GM19035 (cell line): ENCODE measurements at regions not wholly inside any gene's neighbourhood (a gene's known extent, or its start where the extent isn't known, plus 50 kb on each side); places are given as distances from the start of the nearest gene placed in this dataset.
"Not testable (repeated sequence)": the region's sequence is repeated elsewhere in the genome, so short reads cannot be mapped to it uniquely, and the experiment has no call there.

Source experiments
- ATAC-seq: cut with Tn5 transposase; IDR thresholded peaks from one replicate; pipeline ENCODE4 v1.9.1; 2021; ENCODE audit not compliant: unreplicated experiment

DNA sequence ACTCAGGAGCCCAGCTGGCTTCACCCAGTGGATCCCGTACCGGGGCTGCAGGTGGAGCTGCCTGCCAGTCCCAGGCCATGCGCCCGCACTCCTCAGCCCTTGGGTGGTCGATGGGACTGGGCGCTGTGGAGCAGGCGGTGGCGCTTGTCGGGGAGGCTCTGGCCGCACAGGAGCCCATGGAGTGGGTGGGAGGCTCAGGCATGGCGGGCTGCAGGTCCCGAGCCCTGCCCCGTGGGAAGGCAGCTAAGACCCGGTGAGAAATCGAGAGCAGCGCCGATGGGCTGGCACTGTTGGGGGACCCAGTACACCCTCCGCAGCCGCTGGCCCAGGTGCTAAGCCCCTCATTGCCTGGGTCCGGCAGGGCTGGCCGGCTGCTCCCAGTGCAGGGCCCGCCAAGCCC, 1205.6 kb downstream of the DIAPH3 start:
- ATAC-seq: not testable (repeated sequence)

DNA sequence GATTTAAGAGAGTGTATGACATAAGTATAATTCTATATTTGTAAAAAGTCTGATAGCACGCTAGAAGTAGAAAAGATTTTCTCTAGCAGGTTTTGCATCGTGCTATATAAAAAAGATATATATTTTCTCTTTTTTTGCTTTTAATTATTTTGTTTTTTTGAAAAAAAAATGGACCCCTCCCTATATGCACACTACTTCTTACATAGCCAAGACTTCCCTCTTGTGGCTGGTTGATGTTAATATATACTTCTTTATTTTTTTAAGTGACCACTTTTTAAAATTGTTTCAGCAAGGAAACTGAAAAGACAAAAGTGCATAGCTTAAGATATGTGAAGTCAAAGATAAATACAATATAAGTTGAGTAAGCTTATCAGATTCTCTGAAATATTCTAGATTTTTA, 1202.8 kb downstream of the DIAPH3 start:
- no peak for ATAC-seq

DNA sequence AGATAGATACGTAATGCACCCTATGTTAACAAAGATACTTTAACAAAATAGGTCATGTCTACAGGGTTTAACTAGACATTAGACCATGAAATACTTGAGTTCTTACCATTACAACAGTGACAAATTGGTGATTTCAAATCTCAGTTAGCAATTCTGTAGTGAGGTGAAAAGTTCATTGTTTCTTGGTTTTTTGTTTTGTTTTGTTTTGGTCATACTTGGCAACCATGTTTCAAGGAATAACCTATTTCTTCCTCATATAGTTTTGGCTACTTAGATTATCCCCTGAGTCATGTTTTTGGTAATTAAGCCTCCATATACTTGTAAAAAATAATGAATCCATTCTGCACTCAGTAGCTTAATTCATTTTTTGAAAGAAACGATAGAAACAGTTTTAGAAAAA, 1200.4 kb downstream of the DIAPH3 start:
- no peak for ATAC-seq

DNA sequence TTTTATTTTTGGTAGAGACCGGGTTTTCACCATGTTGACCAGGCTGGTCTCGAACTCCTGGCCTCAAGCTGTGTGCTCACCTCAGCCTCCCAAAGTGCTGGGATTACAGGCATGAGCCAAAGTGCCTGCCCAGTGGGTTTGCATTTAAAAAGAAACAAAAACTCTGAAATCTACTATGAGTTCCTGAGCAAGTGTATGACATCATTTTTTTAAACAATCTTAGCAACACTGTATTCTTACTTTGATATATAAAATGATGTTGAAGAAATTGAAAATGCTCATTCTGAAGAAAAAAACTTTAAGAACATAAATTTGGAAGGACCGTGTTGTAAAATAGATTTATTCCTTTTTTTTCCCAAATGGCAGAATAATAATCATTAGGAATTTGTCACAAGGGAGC, 1199.7 kb downstream of the DIAPH3 start:
- no peak for ATAC-seq

DNA sequence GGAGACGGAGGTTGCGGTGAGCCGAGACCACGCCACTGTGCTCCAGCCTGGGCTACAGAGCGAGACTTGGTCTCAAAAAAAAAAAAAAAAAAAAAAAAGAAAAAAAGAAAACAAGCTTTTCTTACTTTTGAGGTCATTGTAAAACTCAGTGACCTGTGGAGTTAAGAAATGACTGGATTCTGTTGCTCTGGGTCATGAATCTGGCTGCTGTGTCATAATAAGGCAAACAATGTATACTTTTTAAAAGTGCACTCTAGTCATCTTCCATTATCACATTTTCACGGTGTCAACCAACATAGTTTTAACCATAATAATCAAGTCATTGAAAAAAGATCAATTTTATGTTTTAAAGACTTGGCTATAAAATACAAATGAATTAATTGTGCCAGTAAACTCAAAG, 1186.6 kb downstream of the DIAPH3 start:
- no peak for ATAC-seq

DNA sequence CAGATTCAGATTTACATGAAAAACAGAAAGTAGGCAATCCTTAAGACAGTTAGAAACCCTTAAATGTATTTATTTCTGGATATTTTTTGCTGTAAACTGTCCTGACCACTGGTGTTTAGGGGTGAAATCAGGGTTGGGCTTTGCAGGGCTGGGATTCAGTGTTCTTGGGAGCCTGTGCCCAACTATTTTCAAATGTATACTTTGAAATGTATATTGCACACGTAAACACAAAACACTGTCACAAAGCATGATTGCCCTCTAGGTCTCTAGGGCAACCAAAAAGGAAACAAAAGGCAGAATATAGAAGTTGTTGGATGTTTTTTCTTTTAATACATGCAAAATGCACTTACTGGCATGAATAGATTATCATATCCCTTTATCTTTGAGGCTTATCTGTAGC, 1185.4 kb downstream of the DIAPH3 start:
- ATAC-seq: no peak

DNA sequence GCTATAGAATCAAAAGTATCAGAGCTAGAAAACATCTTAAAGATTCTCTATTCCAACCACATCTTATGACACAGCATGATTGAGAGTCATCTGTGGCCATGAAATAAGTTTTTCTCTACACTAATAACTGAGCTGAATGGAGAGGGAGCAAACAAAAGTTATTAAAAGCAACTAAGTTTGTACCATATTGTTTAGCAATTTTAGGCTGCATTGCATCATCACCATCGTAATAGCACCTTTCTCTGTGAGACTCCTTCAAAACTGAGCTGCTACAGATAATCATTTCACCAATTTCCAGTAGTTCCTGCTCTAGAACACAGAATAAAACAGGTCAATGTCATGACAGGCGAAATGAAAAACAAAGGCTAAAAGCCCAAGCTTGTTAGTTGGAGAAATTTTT, 1183.9 kb downstream of the DIAPH3 start:
- no peak for ATAC-seq

DNA sequence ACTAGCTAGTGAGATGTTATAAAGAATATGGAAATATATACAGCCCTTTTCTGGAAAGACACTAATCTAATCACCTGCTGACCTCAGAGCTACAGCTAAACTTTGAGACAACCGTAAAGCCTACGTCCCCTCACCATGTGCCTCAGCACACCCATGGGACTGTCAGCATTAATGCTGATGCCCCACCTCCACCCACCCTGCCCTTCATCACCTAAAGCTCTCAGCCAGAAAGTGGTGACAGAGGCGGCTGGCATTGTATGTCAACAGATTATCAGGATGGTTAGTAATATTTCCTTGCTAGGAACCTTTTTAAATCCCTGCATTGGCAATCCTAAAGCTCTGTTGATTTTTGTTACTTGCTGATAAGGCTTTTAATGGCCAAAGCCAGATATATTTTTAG, 1177.9 kb downstream of the DIAPH3 start:
- no peak for ATAC-seq

DNA sequence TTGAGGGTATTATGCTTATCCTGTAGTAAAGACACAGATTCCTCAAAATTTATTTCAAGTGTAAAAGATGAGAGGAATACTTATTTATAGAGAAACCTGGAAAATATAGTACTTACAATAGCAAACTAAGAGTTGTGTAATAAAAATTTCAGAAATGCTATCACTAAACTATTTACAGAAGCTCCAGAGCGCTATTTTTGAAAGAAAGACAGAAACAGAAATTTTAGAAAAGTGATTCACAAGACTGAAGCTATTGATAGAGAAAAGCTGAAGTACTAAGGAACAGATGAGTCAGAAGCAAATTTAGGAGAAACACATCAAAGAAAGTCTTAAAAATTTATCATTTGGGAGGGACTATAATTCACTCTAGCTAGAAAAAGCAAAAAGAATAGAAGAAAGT, 1174.2 kb downstream of the DIAPH3 start:
- ATAC-seq: no peak

DNA sequence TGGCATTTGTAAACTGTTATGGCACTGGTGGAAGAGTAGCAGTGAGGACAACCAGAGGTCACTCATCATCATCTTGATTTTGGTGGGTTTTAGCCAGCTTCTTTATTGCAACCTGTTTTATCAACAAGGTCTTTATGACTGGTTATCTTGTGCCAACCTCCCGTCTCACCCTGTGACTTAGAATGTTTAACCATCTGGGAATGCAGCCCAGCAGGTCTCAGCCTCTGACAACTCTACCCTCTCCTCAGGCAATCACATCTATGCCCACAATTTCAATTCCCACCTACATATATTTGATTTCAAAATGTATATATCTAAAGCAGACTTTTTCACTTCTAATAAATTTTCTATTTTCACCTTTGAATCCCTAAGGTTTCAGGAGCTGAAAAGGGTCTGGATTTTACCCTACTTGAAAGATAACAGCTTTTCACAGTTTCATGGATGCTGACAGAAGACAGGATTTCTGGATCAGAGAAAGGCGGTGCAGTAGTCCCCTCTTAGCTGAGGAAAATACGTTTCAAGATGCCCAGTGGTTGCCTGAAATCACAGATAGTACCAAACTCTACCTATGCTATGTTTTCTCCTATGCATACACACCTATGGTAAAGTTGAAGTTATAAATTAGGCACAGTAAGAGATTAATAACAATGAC, 1171.8 kb downstream of the DIAPH3 start:
- no peak for ATAC-seq

DNA sequence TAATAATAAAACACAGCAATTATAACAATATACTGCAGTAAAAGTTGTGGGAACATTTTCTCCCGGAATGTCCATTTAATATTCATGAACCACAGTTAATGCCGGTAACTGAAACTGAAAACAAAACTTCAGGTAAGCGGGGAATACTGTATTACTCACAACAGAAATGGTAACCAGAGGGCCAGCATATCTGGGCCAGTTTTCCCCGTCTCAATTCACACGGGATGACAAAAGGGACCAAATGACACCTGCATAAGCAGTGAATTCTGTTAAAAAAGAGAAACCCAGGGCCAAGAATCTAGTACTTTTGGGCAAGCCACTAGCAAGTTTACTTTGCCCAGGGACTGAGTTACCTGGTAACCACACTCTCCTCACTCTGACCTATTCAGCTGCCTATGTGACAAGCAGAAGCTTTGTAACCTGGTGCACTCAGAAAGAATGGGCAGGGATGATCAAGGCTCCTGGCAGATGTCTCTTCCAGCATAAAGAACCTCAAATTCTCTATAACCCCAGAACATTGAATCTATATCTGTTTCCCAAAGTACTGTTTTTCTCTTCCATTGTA, 1171.2 kb downstream of the DIAPH3 start:
- ATAC-seq: no peak

DNA sequence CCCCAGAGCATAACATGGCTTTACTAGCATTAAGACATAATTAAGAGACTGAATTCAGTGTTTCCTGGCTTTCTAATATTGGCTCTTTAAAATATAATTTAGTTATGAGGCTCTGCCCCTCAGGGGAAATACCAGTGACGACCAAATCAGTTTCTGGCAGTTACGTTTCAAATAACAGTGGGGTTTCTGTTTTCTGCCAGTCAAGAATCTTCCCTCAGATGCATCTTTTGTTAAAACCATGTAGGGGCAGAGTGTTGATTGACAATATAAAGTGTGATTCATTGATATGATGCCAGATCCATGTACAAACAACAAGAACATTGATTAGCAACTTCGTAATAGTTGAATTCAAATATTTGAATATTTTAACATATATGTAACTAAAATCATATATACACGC, 1169.7 kb downstream of the DIAPH3 start:
- no peak for ATAC-seq

DNA sequence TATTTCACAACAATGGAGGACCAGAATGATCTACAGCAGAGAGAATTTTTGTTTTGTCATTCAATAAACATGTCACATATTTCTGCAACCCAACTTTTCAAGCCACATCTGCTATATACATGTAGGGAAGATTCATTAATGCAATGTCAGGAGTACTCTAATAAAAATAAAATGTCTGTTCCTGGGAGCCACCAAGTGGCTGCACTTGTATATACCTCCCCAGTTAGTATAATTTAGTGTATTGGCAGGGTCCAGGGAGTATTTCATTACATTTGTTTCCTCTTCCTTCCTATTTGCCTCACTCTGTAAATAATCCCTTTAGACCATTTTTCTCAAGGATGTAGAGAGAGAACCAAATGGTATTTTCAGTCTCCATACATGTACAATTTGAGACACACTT, 1169.0 kb downstream of the DIAPH3 start:
- ATAC-seq: no peak

DNA sequence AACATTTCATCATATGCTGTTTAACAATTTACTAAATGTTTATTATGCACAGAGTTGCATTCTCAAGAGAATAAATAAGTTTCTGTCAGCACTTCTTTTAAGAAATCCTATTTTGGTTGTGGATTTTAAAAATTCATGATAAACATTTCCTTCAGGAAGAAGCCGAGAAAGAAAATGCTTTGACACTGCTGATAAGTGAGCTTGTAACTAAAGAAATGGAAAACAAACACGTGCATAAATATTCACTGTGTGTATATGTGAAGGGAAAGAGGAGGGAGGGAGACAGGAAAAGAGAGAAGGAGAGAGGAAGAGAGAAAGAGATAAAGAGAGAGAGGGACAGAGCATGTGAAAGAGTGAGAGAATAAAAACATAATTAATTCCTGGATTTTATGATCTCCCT, 1165.0 kb downstream of the DIAPH3 start:
- ATAC-seq: no peak

DNA sequence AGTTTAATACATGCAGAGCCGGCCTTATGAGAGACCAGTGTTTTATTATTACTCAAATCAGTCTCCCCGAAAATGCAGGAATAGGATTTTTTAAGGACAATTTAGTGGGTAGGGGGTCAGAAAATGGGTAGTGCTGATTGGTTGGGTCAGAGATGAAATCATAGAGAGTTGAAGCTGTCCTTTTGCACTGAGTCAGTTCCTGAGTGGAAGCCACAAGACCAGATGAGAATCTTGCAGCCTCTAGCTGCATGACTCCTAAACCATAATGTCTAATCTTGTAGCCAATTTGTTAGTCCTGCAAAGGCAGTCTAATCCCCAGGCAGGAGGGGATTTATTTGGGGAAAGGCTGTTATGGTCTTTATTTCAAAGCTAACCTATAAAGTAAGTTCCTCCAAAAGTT, 1163.9 kb downstream of the DIAPH3 start:
- ATAC-seq: no peak

DNA sequence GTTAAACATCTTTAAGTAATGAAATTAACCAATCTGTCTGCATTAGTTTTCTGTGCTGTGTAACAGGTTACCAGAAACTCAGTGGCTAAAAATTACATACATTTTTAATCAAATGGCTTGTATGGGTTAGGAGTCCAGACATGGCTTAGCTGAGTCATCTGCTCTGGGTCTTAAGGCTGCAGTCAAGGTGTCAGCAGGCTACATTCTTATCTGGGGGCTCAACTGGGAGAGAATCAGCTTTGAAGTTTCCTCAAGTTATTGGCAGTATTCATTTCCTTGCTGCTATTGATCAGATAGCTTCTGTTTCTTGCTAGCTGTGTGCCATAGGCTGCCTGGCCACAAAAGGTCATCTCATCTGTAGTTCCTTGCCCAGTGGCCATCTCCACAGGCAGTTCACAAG, 1163.0 kb downstream of the DIAPH3 start:
- ATAC-seq: no peak

DNA sequence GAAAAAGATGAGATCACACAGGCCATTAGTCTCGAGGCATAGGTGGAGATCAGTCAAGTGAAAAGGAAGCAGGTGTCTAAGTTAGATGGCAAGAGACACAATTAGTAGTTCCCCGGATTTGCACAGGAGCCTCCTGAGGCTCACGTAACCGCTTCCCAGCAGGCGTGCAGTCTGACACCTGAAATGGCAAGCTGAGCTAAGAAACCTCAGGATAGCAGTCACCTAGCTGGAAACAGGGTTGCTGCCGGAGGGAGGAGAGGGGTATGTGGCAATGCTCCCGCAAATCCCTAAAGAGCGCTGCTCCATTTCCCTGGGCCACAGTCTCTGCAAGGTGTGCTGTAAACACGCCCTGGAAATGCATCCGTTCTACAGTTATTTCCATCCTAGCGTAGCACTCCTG, 1151.0 kb downstream of the DIAPH3 start:
- no peak for ATAC-seq

DNA sequence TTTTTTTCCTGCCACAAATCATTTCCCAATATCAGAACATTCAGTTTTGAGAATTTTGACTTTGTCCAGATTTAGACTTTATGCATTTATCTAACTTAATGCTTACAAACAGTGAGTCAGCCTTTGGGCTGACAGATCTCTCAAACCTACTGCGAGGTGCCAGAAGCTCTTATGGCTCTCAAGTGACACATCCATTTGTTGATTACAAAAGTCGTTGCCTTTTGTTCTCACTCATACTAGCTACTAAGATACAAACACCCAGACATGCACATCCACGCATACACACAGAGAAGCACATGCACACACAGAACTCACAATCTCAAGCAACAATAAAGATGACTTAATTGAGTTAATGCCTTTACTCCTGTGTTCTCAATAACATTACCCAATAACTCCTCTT, 1147.5 kb downstream of the DIAPH3 start:
- no peak for ATAC-seq

DNA sequence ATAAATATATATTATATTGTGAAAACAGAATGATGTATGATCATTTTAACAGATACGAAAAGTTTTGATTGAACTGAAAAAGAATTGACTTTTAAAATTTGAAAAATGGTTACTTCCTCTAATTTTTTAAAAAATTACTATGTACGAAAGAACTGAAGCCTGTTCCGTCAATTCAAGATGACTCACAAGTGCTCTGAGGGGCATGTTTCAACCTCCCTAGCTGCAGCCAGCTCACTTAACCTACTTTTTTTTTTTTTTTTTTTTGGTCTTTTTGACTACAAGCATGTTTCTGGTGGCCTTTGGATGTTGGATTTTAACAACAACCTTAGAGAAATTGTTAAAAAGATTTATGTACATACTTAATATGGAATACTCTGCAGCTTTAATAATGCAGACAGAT, 1139.3 kb downstream of the DIAPH3 start:
- ATAC-seq: no peak

DNA sequence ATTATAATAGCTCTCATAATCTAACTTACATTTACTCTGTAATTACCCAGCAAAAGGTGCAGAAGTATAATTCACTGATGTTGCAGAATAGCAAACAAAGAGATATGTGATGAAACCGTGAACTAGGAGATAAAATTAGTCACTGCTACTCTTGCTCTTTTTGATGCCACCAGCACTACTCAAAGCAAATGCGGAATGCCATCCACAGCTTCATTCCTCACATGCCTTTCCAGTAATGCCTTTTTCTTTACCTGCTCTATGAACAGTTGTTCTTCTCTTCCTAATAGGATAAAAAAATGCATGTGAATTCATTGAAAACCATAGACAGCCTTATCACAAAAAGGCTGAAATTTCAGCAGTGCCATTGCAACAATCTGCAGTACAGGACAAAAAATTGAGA, 1129.5 kb downstream of the DIAPH3 start:
- no peak for ATAC-seq

DNA sequence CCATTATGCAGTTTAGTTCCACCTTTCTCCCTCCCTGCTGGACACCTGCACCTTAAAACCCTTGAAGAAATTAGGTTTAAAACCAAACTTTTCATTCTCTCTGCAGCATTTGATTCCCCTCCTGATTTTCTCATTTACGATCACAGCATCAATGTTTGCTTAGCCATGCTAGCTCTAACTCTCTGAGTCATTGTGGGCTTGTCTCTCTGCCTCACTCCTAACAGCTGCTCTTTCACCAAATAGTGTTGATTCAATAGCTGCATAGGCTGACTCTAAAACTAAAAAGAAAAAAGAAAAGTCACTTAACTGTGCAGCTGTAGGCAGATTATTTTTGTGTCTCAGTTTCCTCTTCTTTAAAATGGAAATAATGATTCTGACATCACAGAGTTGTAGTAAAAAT, 1124.9 kb downstream of the DIAPH3 start:
- no peak for ATAC-seq

DNA sequence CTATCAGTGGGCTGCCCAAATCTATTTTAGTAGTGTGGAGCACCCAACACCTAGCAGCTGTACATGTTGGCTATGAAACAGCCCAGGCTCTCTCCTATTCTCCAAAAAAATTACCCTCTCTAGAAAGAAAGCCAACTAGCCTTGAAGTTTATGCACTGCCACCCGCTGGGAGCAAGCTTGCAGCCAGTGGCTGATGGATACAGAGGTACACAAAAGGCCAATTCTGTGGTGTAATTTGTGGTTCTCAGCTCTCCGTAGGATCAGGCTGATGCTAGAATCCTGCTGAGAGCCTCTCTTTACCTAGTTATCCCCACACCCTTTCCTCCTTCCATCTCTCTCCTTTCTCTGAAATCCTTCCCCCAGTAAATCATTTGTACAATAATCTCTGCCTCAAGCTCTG, 1120.7 kb downstream of the DIAPH3 start:
- ATAC-seq: no peak

DNA sequence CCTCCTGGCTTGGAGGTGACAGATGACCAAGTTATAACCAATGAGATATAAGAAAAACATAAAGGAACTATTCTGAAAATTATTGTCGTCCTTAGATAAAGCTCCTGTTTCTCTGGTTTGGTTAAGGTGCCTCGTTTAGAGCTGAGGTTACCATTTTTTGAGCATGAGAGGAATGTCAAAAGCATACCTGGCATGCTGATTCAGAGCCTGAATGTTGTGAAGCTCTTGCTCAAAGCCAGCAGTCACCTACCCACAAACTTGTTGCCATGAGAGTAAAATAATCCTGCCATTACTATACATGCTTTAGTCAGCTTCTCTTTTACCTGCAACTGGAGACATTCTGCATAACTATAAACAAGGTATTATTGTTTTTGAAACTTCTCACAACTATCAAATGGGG, 1116.2 kb downstream of the DIAPH3 start:
- no peak for ATAC-seq
